Duodenal mucosa (tissue), 2 donors: ENCODE measurements at regions not wholly inside any gene's neighbourhood (a gene's known extent, or its start where the extent isn't known, plus 50 kb on each side); places are given as distances from the start of the nearest gene placed in this dataset.

Source experiments
- H3K27ac ChIP-seq: one replicate; pipeline ENCODE4 v1.7.0; 2013; ENCODE audit warnings: low read depth, low read length
- H3K27me3 ChIP-seq, 2 donors: one replicate each; pipeline ENCODE4 v1.7.0; 2013; ENCODE audit warnings: low read length in 2 of 2, control low read depth in 1 of 2; ENCODE audit not compliant: insufficient read depth in 2 of 2, control insufficient read depth in 1 of 2
- H3K36me3 ChIP-seq, 2 donors: one replicate each; pipeline ENCODE4 v1.7.0; 2013; ENCODE audit warnings: low read length in 2 of 2, control low read depth in 1 of 2; ENCODE audit not compliant: insufficient read depth in 2 of 2, control insufficient read depth in 1 of 2
- H3K4me1 ChIP-seq, 2 donors: one replicate each; pipeline ENCODE4 v1.7.0; 2013; ENCODE audit warnings: low read length in 2 of 2, control low read depth in 1 of 2; ENCODE audit not compliant: insufficient read depth in 2 of 2, control insufficient read depth in 1 of 2
- H3K4me3 ChIP-seq, 2 donors: one replicate each; pipeline ENCODE4 v1.7.0; 2013; ENCODE audit warnings: low read length in 2 of 2, low read depth in 1 of 2
- H3K9ac ChIP-seq, 2 donors: one replicate each; pipeline ENCODE4 v1.7.0; 2013; ENCODE audit warnings: low read length in 2 of 2, low read depth in 1 of 2
- H3K9me3 ChIP-seq, 2 donors: one replicate each; pipeline ENCODE4 v1.7.0; 2013; ENCODE audit warnings: low read length in 2 of 2, control low read depth in 1 of 2; ENCODE audit not compliant: control insufficient read depth in 1 of 2

DNA sequence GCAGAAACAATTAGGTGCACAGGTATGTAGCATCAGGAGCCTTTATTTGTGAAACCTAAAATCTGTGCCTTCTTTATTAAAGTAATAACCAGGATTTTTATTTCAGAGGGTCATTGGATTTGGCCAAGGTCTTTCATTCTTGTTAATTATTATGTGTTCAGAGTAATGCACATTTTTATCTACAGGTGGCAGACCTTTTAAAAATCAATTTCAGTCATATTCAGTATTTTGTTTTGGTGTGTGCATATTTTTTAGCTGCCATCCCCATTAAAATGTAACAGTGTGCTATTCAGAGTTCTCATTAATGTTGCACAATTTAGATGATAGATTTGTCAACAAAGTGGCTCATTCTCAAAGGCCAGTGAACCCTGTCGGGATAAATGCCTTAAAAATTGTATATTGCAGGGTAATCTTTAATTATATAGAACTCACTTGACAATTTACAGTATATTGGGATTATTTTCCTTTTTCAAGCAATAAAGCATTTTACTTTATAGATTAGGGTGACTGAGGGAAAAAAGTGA, 319.3 kb upstream of the SOX5 start:
- Histone ChIP-seq H3K9me3 (no peaks in the 10 kb centered on the region), H3K4me1 (no peaks in the 10 kb centered on the region), H3K36me3 (no peaks in the 10 kb centered on the region), H3K27me3 (no peaks in the 10 kb centered on the region), H3K9ac (no peak overlapping the region), H3K27ac (no peak overlapping the region), H3K4me3 (no peak overlapping the region)

DNA sequence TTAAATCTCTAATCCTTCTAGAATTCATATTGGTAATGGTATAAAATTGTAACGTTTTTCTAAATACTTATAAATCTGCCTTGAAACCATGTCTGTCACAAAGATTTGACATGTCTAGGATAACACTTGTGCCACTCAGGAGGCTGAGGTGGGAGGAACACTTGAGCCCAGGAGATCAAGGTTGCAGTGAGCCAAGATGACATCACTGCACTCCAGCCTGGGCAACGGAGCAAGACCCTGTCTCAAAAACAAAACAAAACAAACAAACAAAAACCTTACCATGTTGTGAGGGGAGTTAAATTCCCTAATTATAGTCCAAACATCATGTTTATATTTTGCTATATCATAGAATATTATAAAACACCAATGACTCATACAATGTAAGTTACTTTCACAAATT, 317.5 kb upstream of the SOX5 start:
- H3K27ac ChIP-seq = no peak overlapping the region
- H3K36me3 ChIP-seq = no peaks in the 10 kb centered on the region
- H3K27me3 ChIP-seq = no peaks in the 10 kb centered on the region
- no peaks in the 10 kb centered on the region for H3K4me1 ChIP-seq
- H3K4me3 ChIP-seq = no peak overlapping the region
- H3K9me3 ChIP-seq = no peaks in the 10 kb centered on the region
- no peak overlapping the region for H3K9ac ChIP-seq

DNA sequence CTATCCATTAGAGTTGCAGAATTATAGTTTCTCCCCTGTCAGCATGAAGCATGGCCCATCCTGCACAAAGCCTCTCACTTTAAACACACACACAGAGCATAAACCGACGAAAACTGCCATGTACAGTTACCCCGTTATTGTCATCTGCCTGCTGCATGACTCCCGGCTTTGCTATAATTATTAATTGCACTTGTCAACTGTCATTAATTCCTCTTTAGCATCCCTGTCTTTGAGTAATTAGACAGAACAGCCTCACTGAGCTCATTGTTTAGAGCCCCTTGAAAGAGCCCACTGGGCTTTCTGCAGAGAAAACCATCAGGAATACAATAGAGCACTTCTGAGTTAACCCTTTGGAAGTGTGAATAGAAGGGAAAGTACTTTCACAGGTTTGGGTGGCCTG, 307.2 kb upstream of the SOX5 start:
- no peaks in the 10 kb centered on the region for H3K27me3 ChIP-seq

DNA sequence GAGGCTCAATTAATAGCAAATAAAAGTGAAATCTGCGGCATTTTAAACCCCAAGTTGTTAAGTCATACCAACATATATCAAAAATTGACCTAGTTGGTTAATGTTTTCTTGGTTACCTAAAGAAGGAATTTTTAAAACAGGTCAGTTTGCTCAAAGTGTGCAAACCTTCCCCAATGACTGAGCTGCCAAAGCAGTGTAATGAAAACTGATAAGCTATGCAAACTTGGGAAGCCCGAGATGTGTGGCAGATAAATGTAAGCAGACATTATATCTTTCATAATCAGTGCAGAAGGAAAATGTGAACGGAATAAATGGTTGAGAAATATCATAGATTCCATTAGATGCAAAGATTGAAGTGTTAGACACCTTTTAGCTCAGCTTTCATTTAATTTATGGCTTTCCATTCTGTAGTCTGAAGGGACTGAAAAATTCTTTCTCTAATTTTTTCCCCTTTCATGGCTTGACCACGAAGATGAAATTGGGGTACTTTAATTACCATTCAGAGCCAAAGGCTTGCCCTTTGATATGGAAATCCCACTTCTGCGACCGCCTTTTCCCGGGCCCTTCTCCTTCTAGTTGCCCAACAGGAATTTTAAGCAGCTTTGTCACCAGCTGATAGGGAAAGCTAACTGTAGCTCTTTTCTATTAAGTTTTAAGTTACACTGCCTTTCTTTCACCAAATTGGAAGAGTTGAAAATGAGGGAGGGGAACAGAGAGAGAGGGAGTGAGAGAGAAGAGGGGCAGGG, 306.6 kb upstream of the SOX5 start:
- H3K36me3 ChIP-seq = no peaks in the 10 kb centered on the region
- no peaks in the 10 kb centered on the region for H3K27me3 ChIP-seq
- no peaks in the 10 kb centered on the region for H3K9me3 ChIP-seq
- H3K9ac ChIP-seq = no peak overlapping the region
- no peak overlapping the region for H3K27ac ChIP-seq
- no peak overlapping the region for H3K4me3 ChIP-seq
- no peaks in the 10 kb centered on the region for H3K4me1 ChIP-seq

More for the DNA sequence above, 307.2 kb upstream of the SOX5 start:
- Histone ChIP-seq H3K4me1 (no peaks in the 10 kb centered on the region), H3K36me3 (no peaks in the 10 kb centered on the region), H3K4me3 (no peak overlapping the region), H3K9me3 (no peaks in the 10 kb centered on the region), H3K27ac (no peak overlapping the region), H3K9ac (no peak overlapping the region)

DNA sequence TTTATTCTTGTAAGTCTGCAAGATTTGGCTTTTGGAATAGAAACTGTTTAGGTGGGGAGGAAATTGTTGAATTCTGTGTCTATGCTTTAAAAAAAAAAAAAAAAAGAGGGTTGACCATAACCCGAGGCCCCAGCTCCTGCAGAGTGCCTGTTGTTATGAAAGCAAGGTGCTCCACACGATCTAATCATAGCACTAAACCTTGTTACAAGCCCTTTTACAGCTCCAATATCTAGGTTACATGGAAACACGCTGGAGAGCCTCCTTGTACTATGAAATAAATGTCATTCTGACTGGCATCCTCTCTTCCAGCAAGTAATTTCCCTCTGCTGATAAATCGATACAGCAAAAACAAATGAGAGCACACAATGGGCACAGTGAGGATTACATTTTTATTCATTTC, 303.1 kb upstream of the SOX5 start:
- no peaks in the 10 kb centered on the region for H3K27me3 ChIP-seq
- no peak overlapping the region for H3K27ac ChIP-seq
- no peak overlapping the region for H3K4me3 ChIP-seq
- no peaks in the 10 kb centered on the region for H3K9me3 ChIP-seq
- H3K4me1 ChIP-seq = no peaks in the 10 kb centered on the region
- H3K9ac ChIP-seq = no peak overlapping the region
- H3K36me3 ChIP-seq = no peaks in the 10 kb centered on the region

DNA sequence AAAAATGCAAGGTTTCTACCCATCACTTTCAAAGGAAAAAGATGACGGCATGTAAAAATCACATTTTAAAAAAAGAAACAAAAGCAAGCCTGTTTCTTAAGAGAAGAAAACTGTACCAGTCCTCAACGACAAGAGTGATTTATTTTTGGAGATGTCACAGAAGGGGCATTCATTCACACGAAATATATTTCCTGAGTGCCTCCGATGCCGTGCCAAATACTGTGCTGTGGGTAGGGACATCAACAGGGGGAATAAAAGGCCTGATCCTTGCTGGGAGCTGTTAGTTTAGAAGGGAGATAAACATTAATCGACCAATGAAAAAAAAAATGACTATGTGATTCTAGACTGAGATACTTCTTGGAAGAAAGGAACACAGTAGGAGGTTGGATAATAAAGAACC, 297.5 kb upstream of the SOX5 start:
- no peaks in the 10 kb centered on the region for H3K36me3 ChIP-seq
- H3K9ac ChIP-seq = no peak overlapping the region
- no peak overlapping the region for H3K4me3 ChIP-seq
- no peaks in the 10 kb centered on the region for H3K27me3 ChIP-seq
- no peak overlapping the region for H3K27ac ChIP-seq
- no peaks in the 10 kb centered on the region for H3K9me3 ChIP-seq
- no peaks in the 10 kb centered on the region for H3K4me1 ChIP-seq

DNA sequence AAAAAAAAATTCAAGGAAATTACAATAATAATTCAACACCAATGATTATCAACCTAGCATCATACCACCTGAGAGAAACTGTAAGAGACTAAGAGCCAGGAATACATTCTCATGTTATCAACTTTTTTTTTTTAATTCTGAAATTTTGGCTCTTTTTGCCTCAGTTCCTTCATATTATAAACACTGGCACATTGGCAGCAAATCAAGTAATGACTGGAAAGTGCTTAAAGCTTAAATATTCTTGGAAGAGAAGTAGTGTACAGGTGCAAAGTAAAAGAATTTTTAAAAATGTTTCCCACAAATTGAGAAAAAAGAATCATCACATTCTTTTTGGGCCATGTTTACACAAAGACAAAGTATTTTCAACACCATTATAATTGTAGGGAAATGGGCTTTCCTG, 296.9 kb upstream of the SOX5 start:
- H3K4me3 ChIP-seq = no peak overlapping the region
- no peak overlapping the region for H3K27ac ChIP-seq
- H3K4me1 ChIP-seq = no peaks in the 10 kb centered on the region
- no peak overlapping the region for H3K9ac ChIP-seq
- no peaks in the 10 kb centered on the region for H3K27me3 ChIP-seq
- no peaks in the 10 kb centered on the region for H3K9me3 ChIP-seq
- H3K36me3 ChIP-seq = no peaks in the 10 kb centered on the region

DNA sequence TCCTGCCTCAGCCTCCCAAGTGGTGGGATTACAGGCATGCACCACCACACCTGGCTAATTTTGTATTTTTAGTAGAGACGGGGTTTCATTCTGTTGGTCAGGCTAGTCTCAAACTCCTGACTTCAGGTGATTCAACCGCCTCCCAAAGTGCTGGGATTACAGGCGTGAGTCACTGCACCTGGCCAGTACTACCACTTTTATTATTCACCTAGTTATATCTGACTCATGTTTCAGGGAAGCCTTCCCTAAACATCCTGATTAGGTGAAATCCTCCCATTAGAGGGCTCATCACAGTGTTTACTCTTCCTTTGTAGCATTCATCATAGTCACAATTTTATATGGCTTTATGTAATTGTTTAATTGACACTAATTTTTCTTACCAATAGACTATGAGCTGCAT, 295.3 kb upstream of the SOX5 start:
- H3K4me3 ChIP-seq = no peak overlapping the region
- no peaks in the 10 kb centered on the region for H3K36me3 ChIP-seq
- no peaks in the 10 kb centered on the region for H3K9me3 ChIP-seq
- no peak overlapping the region for H3K9ac ChIP-seq
- no peaks in the 10 kb centered on the region for H3K27me3 ChIP-seq
- no peaks in the 10 kb centered on the region for H3K4me1 ChIP-seq
- no peak overlapping the region for H3K27ac ChIP-seq

DNA sequence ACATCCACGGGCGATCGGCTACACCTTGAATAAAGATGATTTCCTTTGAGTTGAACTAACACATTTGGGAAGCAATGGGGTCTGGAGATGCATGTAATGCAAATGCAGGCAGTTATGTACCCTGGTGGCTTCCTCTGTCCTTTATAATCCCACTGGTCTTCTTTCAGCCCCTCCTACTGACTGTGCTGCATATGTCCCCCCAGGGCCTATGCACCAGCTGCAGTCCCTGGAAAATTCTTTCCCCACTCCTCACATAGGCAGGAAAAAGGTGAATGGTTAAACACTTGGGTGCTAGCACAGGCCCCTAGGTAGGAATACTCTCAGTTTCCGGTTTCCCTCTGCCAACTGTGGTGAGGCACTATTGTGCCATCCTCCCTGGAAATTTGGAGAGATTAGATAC, 294.8 kb upstream of the SOX5 start:
- Histone ChIP-seq H3K36me3 (no peaks in the 10 kb centered on the region), H3K4me1 (no peaks in the 10 kb centered on the region), H3K9ac (no peak overlapping the region), H3K27me3 (no peaks in the 10 kb centered on the region), H3K4me3 (no peak overlapping the region), H3K9me3 (no peaks in the 10 kb centered on the region), H3K27ac (no peak overlapping the region)

DNA sequence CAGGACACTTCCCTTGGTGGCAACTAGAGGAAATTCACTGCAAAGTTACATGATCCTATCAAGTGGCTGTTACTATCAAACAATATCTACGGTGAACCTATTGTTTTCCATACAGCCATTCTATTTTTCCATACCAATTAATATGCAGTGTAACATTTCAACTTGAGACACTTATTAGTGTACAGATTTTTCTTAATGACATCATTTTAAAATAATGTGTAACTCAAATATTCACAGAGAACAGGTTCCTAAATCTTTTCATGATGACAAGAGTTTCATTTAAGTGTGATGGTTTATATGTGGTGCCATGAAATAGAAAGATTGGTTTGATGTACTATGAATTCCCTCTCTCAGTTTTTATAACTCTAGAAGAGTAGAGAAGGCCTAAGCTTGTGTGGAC, 291.2 kb upstream of the SOX5 start:
- Histone ChIP-seq H3K4me3 (no peak overlapping the region), H3K9ac (no peak overlapping the region), H3K36me3 (no peaks in the 10 kb centered on the region), H3K27me3 (no peaks in the 10 kb centered on the region), H3K4me1 (no peaks in the 10 kb centered on the region), H3K9me3 (no peaks in the 10 kb centered on the region), H3K27ac (no peak overlapping the region)
